ENCODE measurements at regions not wholly inside any gene's neighbourhood (a gene's known extent, or its start where the extent isn't known, plus 50 kb on each side); places are given as distances from the start of the nearest gene placed in this dataset.

- Histone ChIP-seq H3K4me1 (peaks cover 0 to 38% (median 15%) of the 10 kb centered on the region in 9 donors), H3K27ac (peak overlapping the region in 1 of 10 donors; percentile 65), H3K9me3 (no peaks in the 10 kb centered on the region), H3K27me3 (peaks cover 0 to 8% (median 0%) of the 10 kb centered on the region in 7 donors), H3K4me3 (no peak overlapping the region), H3K36me3 (no peaks in the 10 kb centered on the region)
- TF ChIP-seq CTCF (IDR thresholded peaks at IDR 0.05): no peak
- ATAC-seq: no peak
- intact Hi-C loops (cut with DNase I): loop anchor here in 1 of 10 donors (2.0 to 5.0 kb wide), 3 partner anchors 81 to 217 kb away; no protein-coding TSS in a partner anchor
- 87 to 92% methylated on average over 10 of the region's 10 CpGs for WGBS, 2 donors
- DNase-seq: no peak
These were observed 85.5 kb downstream of the ACAA2 start for GRCh38 chr18:49727816-49728215.

GRCh38 chr18:49726675-49726963, 86.7 kb downstream of the ACAA2 start:
- 86 to 91% methylated on average over 1 of the region's 1 CpG for WGBS, 2 donors
- Histone ChIP-seq H3K27ac (peak overlapping the region in 5 of 10 donors; percentile 1 to 65 (median 12)), H3K9me3 (no peaks in the 10 kb centered on the region), H3K36me3 (no peaks in the 10 kb centered on the region), H3K4me1 (peaks cover 0 to 45% (median 16%) of the 10 kb centered on the region in 9 donors), H3K27me3 (peaks cover 0 to 8% (median 0%) of the 10 kb centered on the region in 7 donors), H3K4me3 (no peak overlapping the region)
- intact Hi-C loops (cut with DNase I): loop anchor here in 1 of 10 donors (5.0 kb wide), 1 partner anchor 79 kb away; no protein-coding TSS in a partner anchor
- ATAC-seq: no peak
- DNase-seq: no peak
- TF ChIP-seq CTCF (IDR thresholded peaks at IDR 0.05): no peak

GRCh38 chr18:49725809-49726674, 87.3 kb downstream of the ACAA2 start:
- ATAC-seq (peak; percentile 32 to 79 (median 60)), DNase-seq (peak; percentile 49 to 55)
- Histone ChIP-seq H3K36me3 (no peaks in the 10 kb centered on the region), H3K4me3 (no peak overlapping the region), H3K4me1 (peaks cover 0 to 45% (median 16%) of the 10 kb centered on the region in 9 donors), H3K9me3 (no peaks in the 10 kb centered on the region), H3K27me3 (peaks cover 0 to 8% (median 0%) of the 10 kb centered on the region in 7 donors), H3K27ac (peak overlapping the region in 5 of 10 donors; percentile 1 to 65 (median 53))
- WGBS, 2 donors: 64 to 69% methylated on average over 13 of the region's 13 CpGs
- intact Hi-C loops (cut with DNase I): loop anchor here in 1 of 10 donors (5.0 kb wide), 1 partner anchor 79 kb away; no protein-coding TSS in a partner anchor
- no peak for TF ChIP-seq CTCF (IDR thresholded peaks at IDR 0.05)

- H3K36me3 ChIP-seq: no peaks in the 10 kb centered on the region
- no peak for TF ChIP-seq CTCF (IDR thresholded peaks at IDR 0.05)
- H3K27ac ChIP-seq: peak overlapping the region in 1 of 10 donors; percentile 15
- peaks cover 0 to 33% (median 16%) of the 10 kb centered on the region in 9 donors for H3K4me1 ChIP-seq
- no peaks in the 10 kb centered on the region for H3K9me3 ChIP-seq
- intact Hi-C loops (cut with DNase I): no loop called here
- DNase-seq (no peak), ATAC-seq (peak in 7 of 8 donors; percentile 18 to 75 (median 61))
- WGBS, 2 donors: 23 to 27% methylated on average over 13 of the region's 13 CpGs
- H3K4me3 ChIP-seq: no peak overlapping the region
- H3K27me3 ChIP-seq: peaks cover 0 to 8% (median 0%) of the 10 kb centered on the region in 7 donors
These were observed 89.6 kb downstream of the ACAA2 start for GRCh38 chr18:49723648-49724180.
